GM12864 (cell line): ENCODE measurements at regions not wholly inside any gene's neighbourhood (a gene's known extent, or its start where the extent isn't known, plus 50 kb on each side); places are given as distances from the start of the nearest gene placed in this dataset.

Experiments used
- DNase-seq: peaks from one replicate; pipeline ENCODE4 v3.0.0-alpha.2; 2011; ENCODE audit warnings: low read depth
- H3K4me3 ChIP-seq: 2 replicates; pipeline ENCODE4 v1.5.1; 2011; ENCODE audit warnings: mild to moderate bottlenecking, low read depth, low read length, control low read depth
- TF ChIP-seq, protein P1 (sequence below): IDR thresholded peaks from 2 replicates; pipeline ENCODE4 v1.5.1; 2011; ENCODE audit warnings: low read depth, mild to moderate bottlenecking, moderate library complexity, low read length, control low read depth, inconsistent platforms; ENCODE audit errors: missing control alignments

DNA sequence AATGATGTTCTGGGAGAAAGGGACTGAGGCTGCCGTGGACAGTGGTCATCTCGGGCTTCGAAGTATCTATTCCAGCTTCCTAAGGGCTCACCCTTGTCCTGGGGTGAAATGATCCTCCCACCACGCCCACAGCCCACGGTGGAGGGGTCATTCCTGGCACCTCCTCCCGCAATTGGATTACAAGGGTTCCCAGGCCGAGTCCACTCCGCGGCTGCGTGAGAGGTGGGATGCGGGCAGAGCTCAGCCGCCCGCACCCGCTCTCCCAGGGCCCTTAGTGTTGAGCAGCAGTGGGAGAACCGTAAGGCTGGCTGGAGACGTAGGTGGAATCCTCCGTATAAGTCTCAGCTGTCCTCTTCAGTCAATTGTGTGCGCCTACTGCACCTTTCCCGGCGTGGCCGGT lies 273.3 kb upstream of the ADAMTS16 start:
- DNase-seq = no peak
- TF ChIP-seq, protein P1, sequence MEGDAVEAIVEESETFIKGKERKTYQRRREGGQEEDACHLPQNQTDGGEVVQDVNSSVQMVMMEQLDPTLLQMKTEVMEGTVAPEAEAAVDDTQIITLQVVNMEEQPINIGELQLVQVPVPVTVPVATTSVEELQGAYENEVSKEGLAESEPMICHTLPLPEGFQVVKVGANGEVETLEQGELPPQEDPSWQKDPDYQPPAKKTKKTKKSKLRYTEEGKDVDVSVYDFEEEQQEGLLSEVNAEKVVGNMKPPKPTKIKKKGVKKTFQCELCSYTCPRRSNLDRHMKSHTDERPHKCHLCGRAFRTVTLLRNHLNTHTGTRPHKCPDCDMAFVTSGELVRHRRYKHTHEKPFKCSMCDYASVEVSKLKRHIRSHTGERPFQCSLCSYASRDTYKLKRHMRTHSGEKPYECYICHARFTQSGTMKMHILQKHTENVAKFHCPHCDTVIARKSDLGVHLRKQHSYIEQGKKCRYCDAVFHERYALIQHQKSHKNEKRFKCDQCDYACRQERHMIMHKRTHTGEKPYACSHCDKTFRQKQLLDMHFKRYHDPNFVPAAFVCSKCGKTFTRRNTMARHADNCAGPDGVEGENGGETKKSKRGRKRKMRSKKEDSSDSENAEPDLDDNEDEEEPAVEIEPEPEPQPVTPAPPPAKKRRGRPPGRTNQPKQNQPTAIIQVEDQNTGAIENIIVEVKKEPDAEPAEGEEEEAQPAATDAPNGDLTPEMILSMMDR = no peak
- no peak overlapping the region for H3K4me3 ChIP-seq

DNA sequence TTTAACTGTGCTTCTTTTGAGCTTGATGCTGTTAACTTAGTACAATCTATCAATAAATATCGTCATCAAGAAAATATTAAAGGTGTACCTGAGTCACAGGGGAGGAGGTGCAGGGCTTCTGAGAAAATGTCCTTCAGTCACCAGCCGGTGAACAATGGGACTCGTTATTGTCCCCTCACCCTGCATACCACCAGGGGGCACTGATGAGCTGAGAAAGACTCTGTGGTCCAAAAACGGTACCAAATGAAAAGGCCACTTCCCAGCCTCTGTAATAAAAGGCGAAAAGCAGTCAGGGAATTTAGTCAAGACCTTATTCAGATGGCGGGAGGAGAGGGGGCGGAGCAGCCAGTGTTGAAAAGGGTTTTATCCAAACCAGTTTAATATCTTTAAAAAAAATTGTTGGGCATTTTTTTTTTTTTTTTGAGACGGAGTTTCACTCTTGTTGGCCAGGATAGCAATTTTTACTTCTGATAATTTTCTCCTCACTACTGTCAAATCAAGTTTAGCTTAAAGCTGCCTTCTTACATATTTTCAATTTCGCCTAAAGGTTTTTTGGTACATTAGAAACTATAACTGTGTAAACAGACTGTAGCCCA lies 271.9 kb upstream of the ADAMTS16 start:
- H3K4me3 ChIP-seq = no peak overlapping the region
- TF ChIP-seq, protein P1 = peak; percentile 87
- DNase-seq = no peak

DNA sequence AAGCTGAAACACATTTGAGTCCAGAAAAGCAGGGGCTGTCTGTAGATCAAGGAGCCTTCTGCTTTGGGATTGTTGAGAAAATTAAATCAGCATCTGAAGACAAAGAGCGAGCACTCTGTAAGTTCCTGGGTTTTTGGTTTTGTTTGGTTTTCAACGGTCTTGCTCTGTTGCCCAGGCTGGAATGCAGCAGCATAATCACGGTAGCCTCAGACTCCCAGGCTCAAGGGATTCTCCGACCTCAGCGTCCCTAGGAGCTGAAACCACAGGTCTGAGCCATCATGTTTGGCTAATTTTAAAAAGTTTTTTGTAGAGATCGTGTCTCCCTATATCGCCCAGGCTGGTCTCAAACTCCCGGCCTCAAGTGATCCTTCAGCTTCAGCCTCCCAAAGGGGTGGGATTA lies 266.5 kb upstream of the ADAMTS16 start:
- no peak for DNase-seq
- H3K4me3 ChIP-seq = no peak overlapping the region
- TF ChIP-seq, protein P1 = no peak

DNA sequence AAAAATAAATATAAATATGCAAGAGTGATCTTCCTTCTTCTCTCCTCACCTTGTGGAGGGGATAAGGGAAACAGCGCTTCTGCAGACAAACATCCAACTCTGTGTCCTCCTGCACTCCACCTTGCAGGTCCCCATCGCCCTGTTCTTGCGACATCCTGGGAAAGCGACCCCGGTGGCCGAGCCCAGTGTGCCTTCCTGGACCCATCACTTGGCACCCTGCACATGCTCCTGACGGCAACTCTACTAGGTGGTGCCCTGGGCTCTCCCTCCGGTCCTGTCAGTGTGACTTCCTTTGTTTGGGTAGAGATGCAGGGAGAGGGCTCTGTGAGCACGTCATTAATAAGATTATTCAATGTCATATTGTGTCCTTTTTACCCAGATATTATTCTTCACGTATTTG lies 266.0 kb upstream of the ADAMTS16 start:
- no peak for DNase-seq
- TF ChIP-seq, protein P1 = no peak
- no peak overlapping the region for H3K4me3 ChIP-seq

DNA sequence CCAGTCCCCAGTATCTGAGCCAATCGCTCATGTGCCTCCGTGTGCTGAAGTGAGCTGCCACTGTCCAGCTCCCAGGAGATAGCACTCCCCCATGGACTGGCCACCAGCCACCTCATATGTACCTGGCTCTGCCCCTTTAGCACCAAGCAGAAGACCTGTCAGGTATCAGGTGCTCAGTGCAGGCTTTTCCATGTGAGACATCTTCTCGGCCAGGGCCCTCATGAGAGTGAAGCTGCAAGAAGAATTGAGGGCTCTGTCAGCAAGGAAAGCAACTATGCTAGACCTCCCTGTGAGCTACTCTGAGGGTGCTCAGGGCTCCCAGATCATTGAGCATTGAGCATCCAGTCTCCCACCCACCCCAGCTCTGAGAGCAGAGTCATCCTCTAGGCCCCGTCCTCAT lies 264.2 kb upstream of the ADAMTS16 start:
- H3K4me3 ChIP-seq = no peak overlapping the region
- no peak for DNase-seq
- TF ChIP-seq, protein P1 = no peak

DNA sequence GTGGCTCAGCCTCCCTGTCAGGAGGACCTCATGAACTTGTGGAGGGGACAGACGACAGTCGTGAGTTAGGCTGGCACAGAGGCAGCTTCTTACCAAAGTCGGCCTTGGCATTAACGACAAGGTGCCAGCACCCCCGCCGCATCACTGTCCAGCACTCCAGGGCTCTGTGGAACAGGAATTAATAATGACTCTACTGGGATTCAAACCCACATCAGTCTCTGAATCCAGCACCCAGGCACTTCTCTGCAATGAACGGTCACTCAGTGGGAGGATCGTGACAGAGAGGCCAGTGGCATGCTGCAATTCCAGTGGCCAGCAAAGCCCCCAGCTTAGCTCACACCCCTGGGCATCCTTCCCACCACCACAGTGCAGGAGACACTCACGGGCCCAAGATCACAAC lies 263.3 kb upstream of the ADAMTS16 start:
- TF ChIP-seq, protein P1 = no peak
- no peak for DNase-seq

DNA sequence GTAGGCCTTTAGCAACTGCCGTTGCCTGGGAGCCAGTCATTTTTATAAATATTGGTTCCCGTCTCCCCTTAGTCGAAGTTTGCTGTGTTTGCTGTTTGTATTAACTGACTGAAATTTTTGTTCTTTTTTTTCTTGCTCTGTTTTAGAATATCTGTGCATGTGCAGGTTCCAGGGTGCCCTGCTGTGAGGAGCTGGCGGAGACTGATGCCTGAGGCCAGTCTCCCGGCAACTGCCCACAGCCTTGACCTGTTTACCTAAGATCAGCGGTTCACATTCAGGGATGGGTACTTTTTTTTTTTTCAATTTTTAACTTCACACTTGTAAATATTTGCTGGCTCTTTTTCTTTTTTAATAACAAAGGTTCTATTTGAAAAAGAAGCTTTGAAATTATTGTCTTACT lies 262.6 kb upstream of the ADAMTS16 start:
- DNase-seq = no peak
- H3K4me3 ChIP-seq = no peak overlapping the region
- TF ChIP-seq, protein P1 = no peak

More for the DNA sequence above, 263.3 kb upstream of the ADAMTS16 start:
- no peak overlapping the region for H3K4me3 ChIP-seq
